NB4 (cell line): ENCODE measurements at regions not wholly inside any gene's neighbourhood (a gene's known extent, or its start where the extent isn't known, plus 50 kb on each side); places are given as distances from the start of the nearest gene placed in this dataset.

Experiments used
- DNase-seq: peaks from one replicate; pipeline ENCODE4 v3.0.0; 2010; ENCODE audit warnings: low read depth
- H3K4me3 ChIP-seq: one replicate; pipeline ENCODE4 v1.5.1; 2011; ENCODE audit warnings: mild to moderate bottlenecking, low read depth, low read length, moderate library complexity
- CTCF ChIP-seq: IDR thresholded peaks from one replicate; pipeline ENCODE4 v1.5.1; 2012; ENCODE audit warnings: low read depth, low read length
- MYC ChIP-seq: IDR thresholded peaks from 2 replicates; pipeline ENCODE4 v1.6.1; 2011; ENCODE audit warnings: low read depth, low read length
- POLR2A ChIP-seq: IDR thresholded peaks from 2 replicates; pipeline ENCODE4 v1.6.1; 2011; ENCODE audit warnings: mild to moderate bottlenecking; ENCODE audit not compliant: insufficient read length; ENCODE audit errors: extremely low read depth
- TF ChIP-seq, protein P1 (sequence below): IDR thresholded peaks from 2 replicates; pipeline ENCODE4 v1.6.1; 2011; ENCODE audit warnings: low read depth, low read length

GRCh38 chr18:67266246-67267237 is 250.0 kb downstream of the DSEL start:
- TF ChIP-seq, protein P1, sequence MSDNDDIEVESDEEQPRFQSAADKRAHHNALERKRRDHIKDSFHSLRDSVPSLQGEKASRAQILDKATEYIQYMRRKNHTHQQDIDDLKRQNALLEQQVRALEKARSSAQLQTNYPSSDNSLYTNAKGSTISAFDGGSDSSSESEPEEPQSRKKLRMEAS = no peak
- TF ChIP-seq MYC = no peak
- no peak for TF ChIP-seq POLR2A
- no peak for TF ChIP-seq CTCF
- no peak overlapping the region for H3K4me3 ChIP-seq
- no peak for DNase-seq

DNA sequence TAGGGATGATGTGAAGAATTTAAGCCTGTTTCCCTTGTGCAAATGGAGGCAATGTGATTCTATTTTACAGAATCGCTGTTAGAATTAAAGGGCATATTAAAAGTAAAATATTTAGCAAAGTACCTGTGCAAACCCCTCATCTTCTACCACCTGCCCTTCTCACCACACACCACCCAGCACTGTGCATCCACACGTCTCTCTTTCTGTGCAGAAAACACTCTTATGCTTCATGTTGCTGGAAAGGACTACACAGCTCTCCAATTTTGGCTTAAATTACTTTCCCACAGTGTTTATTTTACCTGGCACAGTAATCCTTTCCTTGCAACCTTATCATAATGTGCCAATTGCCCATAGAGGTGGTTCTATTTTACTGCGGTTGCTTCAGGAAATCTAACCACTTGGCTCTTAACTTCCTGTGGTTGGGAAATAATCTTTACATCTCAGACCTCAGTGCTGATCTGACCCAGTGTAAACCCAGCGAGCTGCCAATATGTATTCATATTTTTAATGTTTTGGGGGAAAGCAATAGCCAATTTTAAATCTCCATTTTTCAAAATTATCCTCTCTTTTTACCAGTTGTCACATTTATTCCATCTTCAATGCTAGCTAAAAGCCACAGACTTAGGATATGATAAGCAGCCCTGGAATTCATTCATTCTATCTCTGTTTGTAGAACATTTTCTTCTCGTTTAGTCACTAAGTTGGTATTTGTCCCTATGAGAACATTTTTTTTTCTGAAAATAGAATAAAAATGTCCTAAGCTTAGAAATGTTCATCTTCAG is 250.9 kb downstream of the DSEL start:
- H3K4me3 ChIP-seq = no peak overlapping the region
- TF ChIP-seq CTCF = no peak
- TF ChIP-seq MYC = no peak
- TF ChIP-seq, protein P1 = no peak
- TF ChIP-seq POLR2A = no peak
- DNase-seq = peak; percentile 7

GRCh38 chr18:67261931-67262552 is 254.5 kb downstream of the DSEL start:
- TF ChIP-seq CTCF (no peak), POLR2A (no peak), MYC (no peak)
- TF ChIP-seq, protein P1 = no peak
- H3K4me3 ChIP-seq = no peak overlapping the region
- DNase-seq = no peak

DNA sequence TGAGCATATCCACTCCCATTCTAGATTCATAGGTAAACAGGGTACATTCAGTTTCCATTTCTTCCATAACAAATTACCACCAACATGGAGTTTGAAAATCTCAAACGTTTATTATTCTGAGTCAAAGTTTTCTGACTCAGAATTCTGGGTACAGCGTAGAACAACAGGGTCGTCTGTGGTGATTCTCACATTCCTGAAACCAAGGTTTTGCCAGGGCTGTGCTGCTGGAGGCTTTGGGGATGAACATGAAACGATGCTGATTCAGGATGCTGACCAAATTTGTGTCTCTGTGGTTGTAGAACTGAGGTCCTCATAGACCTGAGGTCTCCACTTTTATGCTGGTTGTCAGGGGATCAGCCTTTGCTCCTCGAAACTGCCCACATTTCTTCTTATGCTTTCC is 255.7 kb downstream of the DSEL start:
- TF ChIP-seq, protein P1 = no peak
- TF ChIP-seq MYC (no peak), CTCF (no peak), POLR2A (no peak)
- H3K4me3 ChIP-seq = no peak overlapping the region
- DNase-seq = no peak

GRCh38 chr18:67250776-67251424 is 265.6 kb downstream of the DSEL start:
- DNase-seq = no peak
- TF ChIP-seq POLR2A (no peak), CTCF (no peak), MYC (no peak)
- TF ChIP-seq, protein P1 = no peak

More at GRCh38 chr18:67250776-67251424, 265.6 kb downstream of the DSEL start:
- no peak overlapping the region for H3K4me3 ChIP-seq
